Smooth muscle cell (in vitro differentiated cells): ENCODE measurements at regions not wholly inside any gene's neighbourhood (a gene's known extent, or its start where the extent isn't known, plus 50 kb on each side); places are given as distances from the start of the nearest gene placed in this dataset.
"Not testable (repeated sequence)": the region's sequence is repeated elsewhere in the genome, so short reads cannot be mapped to it uniquely, and the experiment has no call there.

Source experiments
- DNase-seq: peaks from one replicate; lab custom pipeline; 2025; ENCODE audit not compliant: unreplicated experiment; lab: John Stamatoyannopoulos, UW
- H2AFZ ChIP-seq: fragments of 200-600 bp; sonication (generic); 2 replicates; pipeline ENCODE4 v1.6.0; 2016; ENCODE audit warnings: antibody characterized with exemption, low read depth, mild to moderate bottlenecking
- H3F3A ChIP-seq: fragments of 200-600 bp; sonication (generic); 2 replicates; pipeline ENCODE4 v1.6.0; 2017; ENCODE audit warnings: antibody characterized with exemption, low read depth
- H3K27ac ChIP-seq: fragments of 200-600 bp; sonication (generic); 2 replicates; pipeline ENCODE4 v1.5.1; 2016; ENCODE audit warnings: low read depth, mild to moderate bottlenecking
- H3K27me3 ChIP-seq: fragments of 200-600 bp; sonication (generic); 2 replicates; pipeline ENCODE4 v1.6.1; 2016; ENCODE audit warnings: low read depth, mild to moderate bottlenecking
- H3K36me3 ChIP-seq: fragments of 200-600 bp; sonication (generic); 2 replicates; pipeline ENCODE4 v1.5.1; 2016; ENCODE audit warnings: low read depth
- H3K4me1 ChIP-seq: fragments of 200-600 bp; sonication (generic); 2 replicates; pipeline ENCODE4 v1.5.1; 2016; ENCODE audit warnings: low read depth
- H3K4me2 ChIP-seq: fragments of 200-600 bp; sonication (generic); 2 replicates; pipeline ENCODE4 v1.6.0; 2016; ENCODE audit warnings: mild to moderate bottlenecking
- H3K4me3 ChIP-seq: fragments of 200-600 bp; sonication (generic); 2 replicates; pipeline ENCODE4 v1.5.1; 2016; ENCODE audit warnings: mild to moderate bottlenecking
- H3K79me2 ChIP-seq: fragments of 200-600 bp; sonication (generic); 2 replicates; pipeline ENCODE4 v1.6.0; 2016; ENCODE audit warnings: low read depth, mild to moderate bottlenecking
- H3K9ac ChIP-seq: fragments of 200-600 bp; sonication (generic); 2 replicates; pipeline ENCODE4 v1.6.0; 2016; ENCODE audit warnings: low read depth
- H3K9me3 ChIP-seq: fragments of 200-600 bp; sonication (generic); replicated peaks from 2 replicates; pipeline ENCODE4 v1.5.1; 2016; ENCODE audit warnings: low read depth
- H4K20me1 ChIP-seq: fragments of 200-600 bp; sonication (generic); 2 replicates; pipeline ENCODE4 v1.6.0; 2016; ENCODE audit warnings: low read depth
- WGBS: methylation state at CpG from one replicate; pipeline ENCODE4 v1.1.7; 2016; ENCODE audit warnings: low lambda C conversion rate; 5-methylcytosine and 5-hydroxymethylcytosine counted together
- TF ChIP-seq, protein P1 (sequence below): fragments of 200-600 bp; sonication (generic); IDR thresholded peaks from 2 replicates; pipeline ENCODE4 v1.5.1; 2017; ENCODE audit warnings: borderline replicate concordance, mild to moderate bottlenecking, antibody characterized with exemption; ENCODE audit not compliant: insufficient read depth, poor library complexity, severe bottlenecking

DNA sequence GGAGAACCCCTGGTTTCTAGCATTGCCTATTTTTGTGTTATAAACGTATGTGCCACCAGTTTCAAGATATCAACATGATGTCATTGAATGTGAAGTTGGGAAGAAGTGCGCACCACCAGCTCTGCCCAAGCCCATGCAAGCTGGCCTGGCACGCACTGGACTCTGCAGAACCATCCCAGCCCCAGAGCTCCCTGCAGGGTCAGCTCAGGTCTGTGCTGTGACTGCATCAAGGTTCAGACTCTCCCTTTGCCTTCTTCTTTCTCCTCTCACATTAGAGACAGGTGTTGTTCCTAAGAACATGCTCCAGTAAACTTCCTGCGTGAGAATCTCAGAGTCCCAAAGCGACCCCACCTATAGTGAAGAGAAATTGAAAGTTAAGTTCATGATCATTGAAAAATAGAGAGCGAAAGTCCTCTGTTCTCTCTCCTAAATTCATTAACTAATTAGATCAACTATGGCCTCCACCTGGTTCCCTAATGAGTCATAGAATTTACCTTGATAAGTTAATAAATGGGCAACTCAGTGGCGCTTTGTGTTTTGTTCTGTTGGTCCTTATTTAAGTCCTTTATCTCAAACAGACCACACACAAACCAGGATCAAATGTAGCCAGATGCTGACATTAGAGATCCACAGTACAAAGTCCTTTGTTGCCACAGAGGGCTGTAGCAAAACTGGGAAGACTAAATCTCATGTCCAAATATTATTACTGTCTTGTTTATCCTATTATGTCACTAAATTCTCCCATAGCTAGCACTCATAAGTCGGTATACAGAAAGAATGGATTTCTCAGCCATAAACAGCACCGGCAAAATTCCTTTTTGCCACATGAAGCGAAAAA is 432.3 kb downstream of the STK39 start:
- TF ChIP-seq, protein P1, sequence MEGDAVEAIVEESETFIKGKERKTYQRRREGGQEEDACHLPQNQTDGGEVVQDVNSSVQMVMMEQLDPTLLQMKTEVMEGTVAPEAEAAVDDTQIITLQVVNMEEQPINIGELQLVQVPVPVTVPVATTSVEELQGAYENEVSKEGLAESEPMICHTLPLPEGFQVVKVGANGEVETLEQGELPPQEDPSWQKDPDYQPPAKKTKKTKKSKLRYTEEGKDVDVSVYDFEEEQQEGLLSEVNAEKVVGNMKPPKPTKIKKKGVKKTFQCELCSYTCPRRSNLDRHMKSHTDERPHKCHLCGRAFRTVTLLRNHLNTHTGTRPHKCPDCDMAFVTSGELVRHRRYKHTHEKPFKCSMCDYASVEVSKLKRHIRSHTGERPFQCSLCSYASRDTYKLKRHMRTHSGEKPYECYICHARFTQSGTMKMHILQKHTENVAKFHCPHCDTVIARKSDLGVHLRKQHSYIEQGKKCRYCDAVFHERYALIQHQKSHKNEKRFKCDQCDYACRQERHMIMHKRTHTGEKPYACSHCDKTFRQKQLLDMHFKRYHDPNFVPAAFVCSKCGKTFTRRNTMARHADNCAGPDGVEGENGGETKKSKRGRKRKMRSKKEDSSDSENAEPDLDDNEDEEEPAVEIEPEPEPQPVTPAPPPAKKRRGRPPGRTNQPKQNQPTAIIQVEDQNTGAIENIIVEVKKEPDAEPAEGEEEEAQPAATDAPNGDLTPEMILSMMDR, result no peak
- H3K27me3 ChIP-seq, result no peaks in the 10 kb centered on the region
- H3K9me3 ChIP-seq, result no peaks in the 10 kb centered on the region
- 93% methylated on average over 10 of the region's 10 CpGs for WGBS
- H3K4me2 ChIP-seq, result no peak overlapping the region
- H3K9ac ChIP-seq, result no peak overlapping the region
- H3K36me3 ChIP-seq, result no peaks in the 10 kb centered on the region
- no peaks in the 10 kb centered on the region for H4K20me1 ChIP-seq
- no peaks in the 10 kb centered on the region for H3K4me1 ChIP-seq
- H3K79me2 ChIP-seq, result no peaks in the 10 kb centered on the region
- H3F3A ChIP-seq, result no peaks in the 10 kb centered on the region
- DNase-seq, result no peak
- H3K4me3 ChIP-seq, result no peak overlapping the region
- no peak overlapping the region for H3K27ac ChIP-seq
- H2AFZ ChIP-seq, result no peak overlapping the region

DNA sequence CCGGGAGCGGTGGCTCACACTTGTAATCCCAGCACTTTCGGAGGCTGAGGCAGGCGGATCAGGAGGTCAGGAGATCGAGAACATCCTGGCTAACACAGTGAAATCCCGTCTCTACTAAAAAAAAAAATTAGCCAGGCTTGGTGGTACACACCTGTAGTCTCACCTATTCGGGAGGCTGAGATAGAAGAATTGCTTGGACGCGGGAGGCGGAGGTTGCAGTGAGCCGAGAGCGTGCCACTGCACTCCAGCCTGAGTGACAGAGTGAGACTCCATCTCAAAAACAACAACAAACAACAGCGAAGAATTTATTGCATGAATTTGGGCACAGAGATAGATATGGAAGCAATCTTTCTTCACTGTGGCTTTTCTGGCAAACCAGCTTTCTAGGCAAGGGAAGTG is 432.9 kb downstream of the STK39 start:
- H4K20me1 ChIP-seq, DNase-seq: not testable (repeated sequence)
- 94% methylated on average over 13 of the region's 13 CpGs for WGBS

DNA sequence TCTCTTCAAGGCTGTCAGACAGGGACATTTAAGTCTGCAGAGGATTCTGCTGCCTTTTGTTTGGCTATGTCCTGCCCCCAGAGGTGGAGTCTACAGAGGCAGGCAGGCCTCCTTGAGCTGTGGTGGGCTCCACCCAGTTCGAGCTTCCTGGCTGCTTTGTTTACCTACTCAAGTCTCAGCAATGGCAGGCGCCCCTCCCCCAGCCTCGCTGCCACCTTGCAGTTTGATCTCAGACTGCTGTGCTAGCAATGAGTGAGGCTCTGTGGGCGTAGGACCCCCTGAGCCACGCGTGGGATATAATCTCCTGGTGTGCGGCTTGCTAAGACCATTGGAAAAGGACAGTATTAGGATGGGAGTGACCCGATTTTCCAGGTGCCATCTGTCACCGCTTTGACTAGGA is 437.6 kb downstream of the STK39 start:
- not testable (repeated sequence) for H3K27ac ChIP-seq, DNase-seq, H3K79me2 ChIP-seq, H3K9me3 ChIP-seq, H3K27me3 ChIP-seq, H2AFZ ChIP-seq, H4K20me1 ChIP-seq, H3K4me3 ChIP-seq, H3K9ac ChIP-seq, H3K4me2 ChIP-seq, H3K4me1 ChIP-seq, H3K36me3 ChIP-seq, H3F3A ChIP-seq
- 91% methylated on average over 9 of the region's 9 CpGs for WGBS

More for the DNA sequence above, 432.9 kb downstream of the STK39 start:
- H3K79me2 ChIP-seq, H3K4me2 ChIP-seq, H3K27ac ChIP-seq, H2AFZ ChIP-seq, H3K4me1 ChIP-seq, H3K9me3 ChIP-seq, H3F3A ChIP-seq, H3K9ac ChIP-seq, H3K4me3 ChIP-seq, H3K27me3 ChIP-seq, H3K36me3 ChIP-seq: not testable (repeated sequence)

DNA sequence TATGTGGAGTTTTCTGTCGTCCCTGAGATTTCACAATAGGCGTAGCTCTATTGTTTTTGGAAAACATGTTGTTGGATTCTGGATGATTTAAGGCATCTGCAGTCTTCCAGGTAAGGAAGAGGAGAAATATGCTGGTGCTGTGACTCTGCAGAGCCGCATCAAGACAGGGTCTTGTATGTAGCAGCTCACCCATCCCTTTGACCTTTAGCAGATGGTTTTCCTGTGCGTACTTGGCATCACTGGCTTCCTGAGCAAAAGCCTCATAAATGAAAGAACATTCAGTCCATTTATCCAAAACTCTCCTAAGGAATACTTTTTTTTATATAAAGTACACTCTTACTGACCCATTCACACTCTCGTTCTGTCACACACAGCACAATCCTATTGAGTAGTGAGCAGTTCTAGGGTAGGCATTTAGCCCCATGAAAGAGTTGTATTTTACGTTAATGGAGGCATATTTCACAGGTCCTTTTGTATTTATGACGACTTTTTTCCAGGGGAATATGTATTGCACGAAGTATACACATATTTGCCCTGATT is 443.9 kb downstream of the STK39 start:
- WGBS, result 89% methylated on average over 8 of the region's 8 CpGs
- no peaks in the 10 kb centered on the region for H4K20me1 ChIP-seq
- no peaks in the 10 kb centered on the region for H3K9me3 ChIP-seq
- no peak overlapping the region for H2AFZ ChIP-seq
- H3K4me2 ChIP-seq, result no peak overlapping the region
- no peak overlapping the region for H3K4me3 ChIP-seq
- H3K9ac ChIP-seq, result no peak overlapping the region
- H3K36me3 ChIP-seq, result no peaks in the 10 kb centered on the region
- H3K27ac ChIP-seq, result no peak overlapping the region
- H3K27me3 ChIP-seq, result no peaks in the 10 kb centered on the region
- no peaks in the 10 kb centered on the region for H3K4me1 ChIP-seq
- TF ChIP-seq, protein P1, result no peak
- no peak for DNase-seq
- H3F3A ChIP-seq, result no peaks in the 10 kb centered on the region
- H3K79me2 ChIP-seq, result no peaks in the 10 kb centered on the region
